Fibroblast of lung (primary cell): ENCODE measurements at regions not wholly inside any gene's neighbourhood (a gene's known extent, or its start where the extent isn't known, plus 50 kb on each side); places are given as distances from the start of the nearest gene placed in this dataset.

Source experiments
- DNase-seq, 2 donors: peaks; one replicate each; pipeline versions ENCODE4 v3.0.0 to v3.0.0-alpha.2; 2010; ENCODE audit warnings: low read depth in 2 of 2
- H2AFZ ChIP-seq: 2 replicates; pipeline ENCODE4 v1.5.1; 2012; ENCODE audit warnings: low read length, control low read depth, inconsistent platforms
- H3K27ac ChIP-seq: 2 replicates; pipeline ENCODE4 v1.5.1; 2011; ENCODE audit warnings: low read length, control low read depth; ENCODE audit not compliant: insufficient read depth
- H3K27me3 ChIP-seq: 2 replicates; pipeline ENCODE4 v1.5.1; 2011; ENCODE audit warnings: mild to moderate bottlenecking, low read length; ENCODE audit not compliant: control insufficient read depth, insufficient read depth
- H3K36me3 ChIP-seq: 2 replicates; pipeline ENCODE4 v1.5.1; 2011; ENCODE audit warnings: low read length; ENCODE audit not compliant: control insufficient read depth, insufficient read depth
- H3K4me1 ChIP-seq: 2 replicates; pipeline ENCODE4 v1.5.1; 2011; ENCODE audit warnings: low read length; ENCODE audit not compliant: control insufficient read depth, insufficient read depth; ENCODE audit errors: extremely low read depth
- H3K4me2 ChIP-seq: 2 replicates; pipeline ENCODE4 v1.5.1; 2011; ENCODE audit warnings: low read length, control low read depth; ENCODE audit not compliant: insufficient read depth; ENCODE audit errors: extremely low read depth
- H3K4me3 ChIP-seq, 4 experiments: fragments of 200-600 bp in 1 of 4; sonication (generic) in 1 of 4; replicated peaks in 1 of 4; 2 replicates each; pipeline ENCODE4 v1.5.1; 2011 to 2016; ENCODE audit warnings: low read length in 4 of 4, low read depth in 3 of 4, mild to moderate bottlenecking in 3 of 4, control low read depth in 2 of 4, inconsistent platforms in 1 of 4, mixed read lengths in 1 of 4; ENCODE audit not compliant: insufficient read depth in 1 of 4; ENCODE audit errors: control extremely low read depth in 1 of 4
- H3K79me2 ChIP-seq: 2 replicates; pipeline ENCODE4 v1.5.1; 2012; ENCODE audit warnings: mild to moderate bottlenecking, low read length, inconsistent platforms; ENCODE audit not compliant: control insufficient read depth, insufficient read depth
- H3K9ac ChIP-seq: 2 replicates; pipeline ENCODE4 v1.5.1; 2011; ENCODE audit warnings: mild to moderate bottlenecking, low read length, control low read depth; ENCODE audit not compliant: insufficient read depth
- H3K9me3 ChIP-seq: 2 replicates; pipeline ENCODE4 v1.5.1; 2012; ENCODE audit warnings: low read depth, low read length; ENCODE audit not compliant: control insufficient read depth, insufficient read depth
- H4K20me1 ChIP-seq: 2 replicates; pipeline ENCODE4 v1.5.1; 2011; ENCODE audit warnings: low read length; ENCODE audit not compliant: control insufficient read depth, insufficient read depth; ENCODE audit errors: extremely low read depth
- CTCF ChIP-seq, 2 donors: IDR thresholded peaks in 1 of 2; conservative IDR thresholded peaks in 1 of 2; 1 replicate in 1 of 2; 2 replicates in 1 of 2; pipeline ENCODE4 v1.5.1; 2011 to 2012; ENCODE audit warnings: low read length in 2 of 2, control low read depth in 1 of 2, inconsistent platforms in 1 of 2, low read depth in 1 of 2, mild to moderate bottlenecking in 1 of 2
- EZH2 ChIP-seq: IDR thresholded peaks from 2 replicates; pipeline ENCODE4 v1.5.1; 2012; ENCODE audit warnings: low read length, control low read depth, mild to moderate bottlenecking; ENCODE audit errors: missing control alignments

DNA sequence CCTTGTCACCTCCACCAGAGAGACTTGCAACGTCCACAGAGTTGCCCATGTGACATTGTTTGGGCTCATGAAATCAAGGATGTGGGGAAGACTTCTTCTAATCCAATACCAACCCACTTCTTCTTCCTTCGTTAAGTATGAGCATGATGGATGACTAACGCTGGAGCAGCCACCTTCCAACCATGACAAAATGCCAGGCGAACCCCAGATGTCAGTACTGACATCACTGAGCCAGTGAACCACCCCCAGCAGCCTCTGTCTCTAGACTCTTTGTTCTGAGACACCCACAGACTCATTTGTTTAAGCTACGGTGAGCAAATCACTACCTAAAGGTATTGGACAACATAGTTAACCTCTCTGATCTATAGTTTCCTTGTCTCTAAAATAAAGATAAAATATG lies 123.7 kb downstream of the GRIN2B start:
- H3K4me3 ChIP-seq, result no peak overlapping the region
- H3K4me2 ChIP-seq, result no peak overlapping the region
- TF ChIP-seq EZH2 (no peak), CTCF (conservative IDR thresholded peaks at IDR 0.05 in 1 of 2, IDR thresholded peaks at IDR 0.05 in 1 of 2; ENCODE audit: low read depth in 1 of 2, low read length in 2 of 2) (no peak)
- no peak overlapping the region for H2AFZ ChIP-seq
- H3K4me1 ChIP-seq, result no peaks in the 10 kb centered on the region
- no peak overlapping the region for H3K9ac ChIP-seq
- no peaks in the 10 kb centered on the region for H3K9me3 ChIP-seq
- no peaks in the 10 kb centered on the region for H4K20me1 ChIP-seq
- H3K79me2 ChIP-seq, result no peaks in the 10 kb centered on the region
- H3K27me3 ChIP-seq, result no peaks in the 10 kb centered on the region
- DNase-seq, result no peak
- H3K27ac ChIP-seq, result no peak overlapping the region
- H3K36me3 ChIP-seq, result no peaks in the 10 kb centered on the region

DNA sequence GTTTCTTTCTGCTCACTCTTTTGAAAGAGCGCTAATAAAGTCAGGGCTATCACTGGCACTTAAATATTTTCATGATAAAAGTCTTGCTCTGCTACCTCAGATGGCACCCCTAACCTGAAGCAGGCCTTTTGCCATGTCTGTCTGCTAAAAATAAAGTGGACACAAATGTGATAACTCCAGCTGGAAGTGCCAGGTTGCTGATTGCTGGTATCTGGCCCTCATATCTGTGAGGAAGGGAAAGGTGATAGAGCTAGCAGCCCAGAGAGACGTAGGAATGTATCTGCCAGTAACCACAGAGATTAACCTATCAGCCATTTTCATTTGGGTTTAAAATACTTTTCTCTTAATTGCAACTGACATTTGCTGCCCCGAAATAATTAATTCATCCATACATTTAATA lies 127.9 kb downstream of the GRIN2B start:
- Histone ChIP-seq H3K4me3 (no peak overlapping the region), H4K20me1 (no peaks in the 10 kb centered on the region), H3K9me3 (no peaks in the 10 kb centered on the region), H3K79me2 (no peaks in the 10 kb centered on the region), H3K36me3 (no peaks in the 10 kb centered on the region), H2AFZ (no peak overlapping the region), H3K4me1 (no peaks in the 10 kb centered on the region), H3K9ac (no peak overlapping the region), H3K27ac (no peak overlapping the region), H3K27me3 (no peaks in the 10 kb centered on the region), H3K4me2 (no peak overlapping the region)
- TF ChIP-seq EZH2 (no peak), CTCF (conservative IDR thresholded peaks at IDR 0.05 in 1 of 2, IDR thresholded peaks at IDR 0.05 in 1 of 2; ENCODE audit: low read depth in 1 of 2, low read length in 2 of 2) (no peak)
- DNase-seq, result no peak

GRCh38 chr12:13851828-13852227 lies 129.6 kb downstream of the GRIN2B start:
- Histone ChIP-seq H3K4me3 (no peak overlapping the region), H3K9me3 (no peaks in the 10 kb centered on the region), H3K4me2 (no peak overlapping the region), H2AFZ (no peak overlapping the region), H3K79me2 (no peaks in the 10 kb centered on the region), H4K20me1 (no peaks in the 10 kb centered on the region), H3K4me1 (no peaks in the 10 kb centered on the region), H3K27ac (no peak overlapping the region), H3K27me3 (no peaks in the 10 kb centered on the region), H3K36me3 (no peaks in the 10 kb centered on the region), H3K9ac (no peak overlapping the region)
- DNase-seq, result no peak
- no peak for TF ChIP-seq CTCF (conservative IDR thresholded peaks at IDR 0.05 in 1 of 2, IDR thresholded peaks at IDR 0.05 in 1 of 2; ENCODE audit: low read depth in 1 of 2, low read length in 2 of 2)
- TF ChIP-seq EZH2, result no peak
